HEK293 (cell line): ENCODE measurements at regions not wholly inside any gene's neighbourhood (a gene's known extent, or its start where the extent isn't known, plus 50 kb on each side); places are given as distances from the start of the nearest gene placed in this dataset.

Experiments used
- CTCF ChIA-PET: fragments of 350-600 bp; formaldehyde crosslinking; extraction: SDS; loops from one replicate; lab custom pipeline; 2021; ENCODE audit warnings: antibody characterized with exemption; lab: Yijun Ruan, JAX
- POLR2A ChIA-PET: fragments of 300-600 bp; formaldehyde crosslinking; extraction: SDS; loops from one replicate; lab custom pipeline; 2020; ENCODE audit warnings: antibody characterized with exemption, inconsistent platforms; lab: Yijun Ruan, JAX
- H3K27ac ChIP-seq: fragments of 200-500 bp; sonication (Bioruptor generic); 2 replicates; pipeline ENCODE4 v1.5.1; 2014; ENCODE audit warnings: low read depth, low read length, control low read depth, inconsistent platforms; ENCODE audit errors: extremely low read depth
- H3K36me3 ChIP-seq, 2 experiments: fragments of 200-500 bp in 1 of 2; sonication (Bioruptor generic) in 1 of 2; 1 replicate in 1 of 2; 2 replicates in 1 of 2; pipeline ENCODE4 v1.5.1; 2014 to 2017; ENCODE audit warnings: inconsistent platforms in 2 of 2, low read length in 2 of 2; ENCODE audit not compliant: control insufficient read depth in 2 of 2, insufficient read depth in 1 of 2
- H3K4me1 ChIP-seq: fragments of 200-500 bp; sonication (Bioruptor generic); 2 replicates; pipeline ENCODE4 v1.5.1; 2014; ENCODE audit warnings: mild to moderate bottlenecking, low read length, inconsistent platforms; ENCODE audit not compliant: control insufficient read depth, insufficient read depth
- H3K4me3 ChIP-seq: 2 replicates; pipeline ENCODE4 v1.5.1; 2011; ENCODE audit warnings: low read depth, mild to moderate bottlenecking, control low read depth, low read length, moderate library complexity
- H3K9me3 ChIP-seq: fragments of 200-500 bp; sonication (Bioruptor generic); 2 replicates; pipeline ENCODE4 v1.5.1; 2014; ENCODE audit warnings: low read depth, low read length, inconsistent platforms; ENCODE audit not compliant: control insufficient read depth, insufficient read depth
- FEZF1 ChIP-seq: fragments of 450-650 bp; formaldehyde crosslinking; IDR thresholded peaks from 2 replicates; pipeline ENCODE4 v1.5.1; 2016; ENCODE audit warnings: missing biosample characterization, missing genetic modification characterization
- GLIS1 ChIP-seq: fragments of 450-650 bp; formaldehyde crosslinking; IDR thresholded peaks from 2 replicates; pipeline ENCODE4 v1.5.1; 2016; ENCODE audit warnings: missing biosample characterization, missing genetic modification characterization
- KLF10 ChIP-seq: fragments of 450-650 bp; IDR thresholded peaks from 2 replicates; pipeline ENCODE4 v1.5.1; 2018; ENCODE audit warnings: missing biosample characterization, mild to moderate bottlenecking, missing genetic modification characterization
- KLF16 ChIP-seq: fragments of 450-650 bp; formaldehyde crosslinking; IDR thresholded peaks from 2 replicates; pipeline ENCODE4 v1.5.1; 2017; ENCODE audit warnings: missing biosample characterization, missing genetic modification characterization
- OSR2 ChIP-seq: fragments of 450-650 bp; formaldehyde crosslinking; IDR thresholded peaks from 2 replicates; pipeline ENCODE4 v1.5.1; 2016; ENCODE audit warnings: missing biosample characterization, missing genetic modification characterization
- REPIN1 ChIP-seq: fragments of 450-650 bp; formaldehyde crosslinking; IDR thresholded peaks from 2 replicates; pipeline ENCODE4 v1.5.1; 2017; ENCODE audit warnings: missing biosample characterization, missing genetic modification characterization, low read depth
- YY1 ChIP-seq: fragments of 450-650 bp; formaldehyde crosslinking; IDR thresholded peaks from 2 replicates; pipeline ENCODE4 v1.5.1; 2018; ENCODE audit warnings: missing biosample characterization, missing genetic modification characterization
- ZBTB17 ChIP-seq: fragments of 450-650 bp; formaldehyde crosslinking; IDR thresholded peaks from 2 replicates; pipeline ENCODE4 v1.5.1; 2016; ENCODE audit warnings: missing biosample characterization, missing genetic modification characterization
- ZFP3 ChIP-seq: fragments of 450-650 bp; formaldehyde crosslinking; IDR thresholded peaks from 2 replicates; pipeline ENCODE4 v1.5.1; 2016; ENCODE audit warnings: low read depth, missing biosample characterization, missing genetic modification characterization
- ZFP41 ChIP-seq: fragments of 450-650 bp; formaldehyde crosslinking; IDR thresholded peaks from 2 replicates; pipeline ENCODE4 v1.5.1; 2016; ENCODE audit warnings: missing biosample characterization, missing genetic modification characterization, borderline replicate concordance
- ZNF155 ChIP-seq: fragments of 450-650 bp; formaldehyde crosslinking; IDR thresholded peaks from 2 replicates; pipeline ENCODE4 v1.5.1; 2016; ENCODE audit warnings: missing biosample characterization, missing genetic modification characterization
- ZNF174 ChIP-seq: fragments of 450-650 bp; formaldehyde crosslinking; IDR thresholded peaks from 2 replicates; pipeline ENCODE4 v1.5.0; 2017; ENCODE audit warnings: missing biosample characterization, mild to moderate bottlenecking, missing genetic modification characterization
- ZNF23 ChIP-seq: fragments of 450-650 bp; formaldehyde crosslinking; IDR thresholded peaks from 2 replicates; pipeline ENCODE4 v1.5.1; 2016; ENCODE audit warnings: missing biosample characterization, missing genetic modification characterization, borderline replicate concordance
- ZNF239 ChIP-seq: fragments of 450-650 bp; formaldehyde crosslinking; IDR thresholded peaks from 2 replicates; pipeline ENCODE4 v1.5.1; 2016; ENCODE audit warnings: missing biosample characterization, missing genetic modification characterization
- ZNF248 ChIP-seq: fragments of 450-650 bp; formaldehyde crosslinking; IDR thresholded peaks from 2 replicates; pipeline ENCODE4 v1.5.1; 2017; ENCODE audit warnings: missing biosample characterization, missing genetic modification characterization
- ZNF37A ChIP-seq: fragments of 450-650 bp; IDR thresholded peaks from 2 replicates; pipeline ENCODE4 v1.5.1; 2018; ENCODE audit warnings: missing biosample characterization, missing genetic modification characterization
- ZNF48 ChIP-seq: fragments of 450-650 bp; formaldehyde crosslinking; IDR thresholded peaks from 2 replicates; pipeline ENCODE4 v1.5.1; 2016; ENCODE audit warnings: missing biosample characterization, missing genetic modification characterization
- ZNF585B ChIP-seq: fragments of 450-650 bp; formaldehyde crosslinking; IDR thresholded peaks from 2 replicates; pipeline ENCODE4 v1.5.1; 2016; ENCODE audit warnings: missing biosample characterization, missing genetic modification characterization
- ZNF623 ChIP-seq: fragments of 450-650 bp; formaldehyde crosslinking; IDR thresholded peaks from 2 replicates; pipeline ENCODE4 v1.5.1; 2016; ENCODE audit warnings: missing biosample characterization, missing genetic modification characterization
- ZNF792 ChIP-seq: fragments of 450-650 bp; formaldehyde crosslinking; IDR thresholded peaks from 2 replicates; pipeline ENCODE4 v1.5.1; 2016; ENCODE audit warnings: missing biosample characterization, missing genetic modification characterization
- ZNF830 ChIP-seq: fragments of 450-650 bp; IDR thresholded peaks from 2 replicates; pipeline ENCODE4 v1.5.0; 2018; ENCODE audit warnings: missing biosample characterization, missing genetic modification characterization, low read depth, mild to moderate bottlenecking, moderate library complexity
- ZXDB ChIP-seq: fragments of 450-650 bp; formaldehyde crosslinking; IDR thresholded peaks from 2 replicates; pipeline ENCODE4 v1.5.1; 2016; ENCODE audit warnings: missing biosample characterization, missing genetic modification characterization
- TF ChIP-seq, protein P1 (sequence below): fragments of 450-650 bp; formaldehyde crosslinking; IDR thresholded peaks from 2 replicates; pipeline ENCODE4 v1.5.1; 2016; ENCODE audit warnings: missing biosample characterization, missing genetic modification characterization, borderline replicate concordance
- TF ChIP-seq, protein P2 (sequence below): fragments of 450-650 bp; formaldehyde crosslinking; IDR thresholded peaks from 2 replicates; pipeline ENCODE4 v1.5.1; 2016; ENCODE audit warnings: missing biosample characterization, missing genetic modification characterization
- TF ChIP-seq, protein P3 (sequence below): fragments of 450-650 bp; formaldehyde crosslinking; conservative IDR thresholded peaks from 2 replicates; pipeline ENCODE4 v1.5.1; 2016; ENCODE audit warnings: low read depth, missing biosample characterization, missing genetic modification characterization
- TF ChIP-seq, protein P4 (sequence below): fragments of 450-650 bp; formaldehyde crosslinking; IDR thresholded peaks from 2 replicates; pipeline ENCODE4 v1.5.0; 2017; ENCODE audit warnings: missing biosample characterization, missing genetic modification characterization, borderline replicate concordance

DNA sequence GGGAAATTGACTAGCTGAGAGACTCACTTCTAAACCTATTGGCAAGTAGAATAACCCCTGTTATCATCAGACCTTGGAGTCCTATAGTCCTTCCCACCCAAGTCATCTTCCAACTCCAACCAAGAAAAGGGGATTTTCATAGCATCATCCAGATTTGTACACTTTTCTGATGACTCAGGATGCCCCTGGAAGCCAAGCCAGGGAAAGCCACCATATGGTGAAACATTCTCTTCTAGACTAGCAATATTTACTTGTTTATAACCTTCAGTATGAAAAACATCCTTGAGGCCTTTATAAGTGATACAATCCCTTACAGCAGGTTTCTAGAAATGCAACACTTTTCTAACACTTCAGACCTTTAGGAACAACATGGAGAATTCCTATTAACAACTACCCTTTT lies 618.8 kb upstream of the CDH11 start:
- POLR2A ChIA-PET, result no interaction called here
- Histone ChIP-seq H3K4me3 (no peak overlapping the region), H3K4me1 (no peaks in the 10 kb centered on the region), H3K27ac (no peak overlapping the region), H3K36me3 (no peaks in the 10 kb centered on the region), H3K9me3 (no peaks in the 10 kb centered on the region)
- TF ChIP-seq, protein P1, sequence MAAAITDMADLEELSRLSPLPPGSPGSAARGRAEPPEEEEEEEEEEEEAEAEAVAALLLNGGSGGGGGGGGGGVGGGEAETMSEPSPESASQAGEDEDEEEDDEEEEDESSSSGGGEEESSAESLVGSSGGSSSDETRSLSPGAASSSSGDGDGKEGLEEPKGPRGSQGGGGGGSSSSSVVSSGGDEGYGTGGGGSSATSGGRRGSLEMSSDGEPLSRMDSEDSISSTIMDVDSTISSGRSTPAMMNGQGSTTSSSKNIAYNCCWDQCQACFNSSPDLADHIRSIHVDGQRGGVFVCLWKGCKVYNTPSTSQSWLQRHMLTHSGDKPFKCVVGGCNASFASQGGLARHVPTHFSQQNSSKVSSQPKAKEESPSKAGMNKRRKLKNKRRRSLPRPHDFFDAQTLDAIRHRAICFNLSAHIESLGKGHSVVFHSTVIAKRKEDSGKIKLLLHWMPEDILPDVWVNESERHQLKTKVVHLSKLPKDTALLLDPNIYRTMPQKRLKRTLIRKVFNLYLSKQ, result no peak
- TF ChIP-seq ZNF48 (no peak), ZNF623 (tag by site-specific recombination) (no peak), ZNF239 (tag by site-specific recombination) (no peak), ZNF37A (tag by site-specific recombination) (no peak), ZFP41 (no peak), ZNF830 (tag by site-specific recombination) (no peak), ZNF155 (no peak), KLF16 (no peak), ZXDB (tag by site-specific recombination) (no peak), KLF10 (tag by site-specific recombination) (no peak)
- CTCF ChIA-PET, result interaction anchor here (0.8 kb wide), 1 partner anchor 63 kb away, joined by 3 read pairs; no protein-coding TSS in a partner anchor

DNA sequence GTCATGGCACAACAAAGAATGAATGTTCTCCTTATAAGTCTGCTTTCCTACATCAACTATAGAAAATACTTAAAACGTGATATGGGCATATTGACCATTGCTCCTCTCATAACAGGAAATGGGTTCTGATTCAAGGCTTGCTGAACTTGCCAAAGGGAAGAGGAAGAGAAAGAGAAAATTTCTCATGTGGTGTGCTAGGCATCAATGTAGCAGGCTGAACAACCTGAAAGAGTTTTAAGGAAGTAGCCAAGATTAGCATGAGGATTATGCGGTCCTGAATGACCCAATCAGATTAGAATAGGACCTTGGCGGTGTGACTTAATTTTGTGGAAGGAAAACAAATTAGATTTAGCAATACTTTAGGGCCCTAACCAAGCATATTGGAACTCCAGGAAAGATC lies 617.7 kb upstream of the CDH11 start:
- CTCF ChIA-PET, result no interaction called here
- Histone ChIP-seq H3K27ac (no peak overlapping the region), H3K36me3 (no peaks in the 10 kb centered on the region), H3K4me1 (no peaks in the 10 kb centered on the region), H3K4me3 (no peak overlapping the region), H3K9me3 (no peaks in the 10 kb centered on the region)
- POLR2A ChIA-PET, result no interaction called here
- TF ChIP-seq YY1 (tag by site-specific recombination) (no peak), FEZF1 (tag by site-specific recombination) (no peak)
- TF ChIP-seq, protein P2, sequence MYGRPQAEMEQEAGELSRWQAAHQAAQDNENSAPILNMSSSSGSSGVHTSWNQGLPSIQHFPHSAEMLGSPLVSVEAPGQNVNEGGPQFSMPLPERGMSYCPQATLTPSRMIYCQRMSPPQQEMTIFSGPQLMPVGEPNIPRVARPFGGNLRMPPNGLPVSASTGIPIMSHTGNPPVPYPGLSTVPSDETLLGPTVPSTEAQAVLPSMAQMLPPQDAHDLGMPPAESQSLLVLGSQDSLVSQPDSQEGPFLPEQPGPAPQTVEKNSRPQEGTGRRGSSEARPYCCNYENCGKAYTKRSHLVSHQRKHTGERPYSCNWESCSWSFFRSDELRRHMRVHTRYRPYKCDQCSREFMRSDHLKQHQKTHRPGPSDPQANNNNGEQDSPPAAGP (tag by site-specific recombination), result no peak
- TF ChIP-seq, protein P3, sequence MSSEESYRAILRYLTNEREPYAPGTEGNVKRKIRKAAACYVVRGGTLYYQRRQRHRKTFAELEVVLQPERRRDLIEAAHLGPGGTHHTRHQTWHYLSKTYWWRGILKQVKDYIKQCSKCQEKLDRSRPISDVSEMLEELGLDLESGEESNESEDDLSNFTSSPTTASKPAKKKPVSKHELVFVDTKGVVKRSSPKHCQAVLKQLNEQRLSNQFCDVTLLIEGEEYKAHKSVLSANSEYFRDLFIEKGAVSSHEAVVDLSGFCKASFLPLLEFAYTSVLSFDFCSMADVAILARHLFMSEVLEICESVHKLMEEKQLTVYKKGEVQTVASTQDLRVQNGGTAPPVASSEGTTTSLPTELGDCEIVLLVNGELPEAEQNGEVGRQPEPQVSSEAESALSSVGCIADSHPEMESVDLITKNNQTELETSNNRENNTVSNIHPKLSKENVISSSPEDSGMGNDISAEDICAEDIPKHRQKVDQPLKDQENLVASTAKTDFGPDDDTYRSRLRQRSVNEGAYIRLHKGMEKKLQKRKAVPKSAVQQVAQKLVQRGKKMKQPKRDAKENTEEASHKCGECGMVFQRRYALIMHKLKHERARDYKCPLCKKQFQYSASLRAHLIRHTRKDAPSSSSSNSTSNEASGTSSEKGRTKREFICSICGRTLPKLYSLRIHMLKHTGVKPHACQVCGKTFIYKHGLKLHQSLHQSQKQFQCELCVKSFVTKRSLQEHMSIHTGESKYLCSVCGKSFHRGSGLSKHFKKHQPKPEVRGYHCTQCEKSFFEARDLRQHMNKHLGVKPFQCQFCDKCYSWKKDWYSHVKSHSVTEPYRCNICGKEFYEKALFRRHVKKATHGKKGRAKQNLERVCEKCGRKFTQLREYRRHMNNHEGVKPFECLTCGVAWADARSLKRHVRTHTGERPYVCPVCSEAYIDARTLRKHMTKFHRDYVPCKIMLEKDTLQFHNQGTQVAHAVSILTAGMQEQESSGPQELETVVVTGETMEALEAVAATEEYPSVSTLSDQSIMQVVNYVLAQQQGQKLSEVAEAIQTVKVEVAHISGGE, result no peak

DNA sequence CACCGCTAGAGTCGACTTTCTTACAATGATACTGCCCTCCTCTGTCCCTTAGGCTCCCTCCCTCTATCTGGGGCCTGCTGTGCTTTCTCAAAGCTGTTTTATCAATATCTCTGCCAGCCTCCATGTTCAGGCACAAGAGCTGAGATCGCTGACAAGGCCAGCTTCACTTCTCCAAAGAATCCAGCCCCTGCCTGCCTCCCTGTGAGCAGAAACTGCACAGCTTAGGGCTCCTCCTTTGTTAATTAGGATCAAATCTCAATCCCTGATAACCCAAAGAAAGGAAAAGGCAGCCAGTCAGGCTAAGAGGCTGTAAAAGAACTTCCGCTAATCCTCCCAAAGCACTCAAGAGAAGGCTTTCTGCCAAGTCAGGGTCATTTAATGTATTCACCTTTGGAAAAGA lies 616.0 kb upstream of the CDH11 start:
- Histone ChIP-seq H3K27ac (no peak overlapping the region), H3K4me1 (no peaks in the 10 kb centered on the region), H3K36me3 (no peaks in the 10 kb centered on the region), H3K9me3 (no peaks in the 10 kb centered on the region), H3K4me3 (no peak overlapping the region)
- POLR2A ChIA-PET, result no interaction called here
- CTCF ChIA-PET, result no interaction called here
- TF ChIP-seq, protein P4, sequence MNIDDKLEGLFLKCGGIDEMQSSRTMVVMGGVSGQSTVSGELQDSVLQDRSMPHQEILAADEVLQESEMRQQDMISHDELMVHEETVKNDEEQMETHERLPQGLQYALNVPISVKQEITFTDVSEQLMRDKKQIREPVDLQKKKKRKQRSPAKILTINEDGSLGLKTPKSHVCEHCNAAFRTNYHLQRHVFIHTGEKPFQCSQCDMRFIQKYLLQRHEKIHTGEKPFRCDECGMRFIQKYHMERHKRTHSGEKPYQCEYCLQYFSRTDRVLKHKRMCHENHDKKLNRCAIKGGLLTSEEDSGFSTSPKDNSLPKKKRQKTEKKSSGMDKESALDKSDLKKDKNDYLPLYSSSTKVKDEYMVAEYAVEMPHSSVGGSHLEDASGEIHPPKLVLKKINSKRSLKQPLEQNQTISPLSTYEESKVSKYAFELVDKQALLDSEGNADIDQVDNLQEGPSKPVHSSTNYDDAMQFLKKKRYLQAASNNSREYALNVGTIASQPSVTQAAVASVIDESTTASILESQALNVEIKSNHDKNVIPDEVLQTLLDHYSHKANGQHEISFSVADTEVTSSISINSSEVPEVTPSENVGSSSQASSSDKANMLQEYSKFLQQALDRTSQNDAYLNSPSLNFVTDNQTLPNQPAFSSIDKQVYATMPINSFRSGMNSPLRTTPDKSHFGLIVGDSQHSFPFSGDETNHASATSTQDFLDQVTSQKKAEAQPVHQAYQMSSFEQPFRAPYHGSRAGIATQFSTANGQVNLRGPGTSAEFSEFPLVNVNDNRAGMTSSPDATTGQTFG (tag by site-specific recombination), result no peak
- TF ChIP-seq REPIN1 (tag by site-specific recombination) (no peak), ZNF248 (tag by site-specific recombination) (no peak), ZNF174 (tag by site-specific recombination) (no peak), OSR2 (no peak), ZBTB17 (tag by site-specific recombination) (no peak), ZFP3 (tag by site-specific recombination) (no peak), GLIS1 (tag by site-specific recombination) (no peak), ZNF585B (tag by site-specific recombination) (no peak), ZNF792 (no peak), ZNF23 (tag by site-specific recombination) (no peak)
